PC-9 (cell line): ENCODE measurements at regions not wholly inside any gene's neighbourhood (a gene's known extent, or its start where the extent isn't known, plus 50 kb on each side); places are given as distances from the start of the nearest gene placed in this dataset. TPM values are rescaled to one million over a fixed set of nuclear protein-coding genes. Genes with fewer than 3 reads are reported as not detected.

Experiments used
- BruUV-seq: library from RNA; stranded (reverse); fragments of 400-500 nt; replicated peaks from 2 replicates; lab custom pipeline; 2021; lab: Mats Ljungman, UMichigan
- CTCF ChIA-PET: fragments of 300-600 bp; sonication (Branson Sonifier 250); formaldehyde crosslinking; loops from one replicate; lab custom pipeline; 2022; ENCODE audit warnings: antibody characterized with exemption; lab: Charles Lee
- POLR2A ChIA-PET: fragments of 300-600 bp; sonication (Branson Sonifier 250); formaldehyde crosslinking; loops from one replicate; lab custom pipeline; 2022; ENCODE audit warnings: antibody characterized with exemption; ENCODE audit not compliant: unreplicated experiment; lab: Charles Lee
- DNase-seq, 2 experiments: peaks; one replicate each; pipeline versions ENCODE4 v3.0.0 to v3.0.0-alpha.2; 2015 to 2022; ENCODE audit warnings: mixed read lengths in 1 of 2
- H2AFZ ChIP-seq: fragments of 200-600 bp; sonication (generic); 2 replicates; pipeline ENCODE4 v1.8.1; 2017; ENCODE audit warnings: antibody characterized with exemption
- H3F3A ChIP-seq: fragments of 200-600 bp; sonication (generic); 2 replicates; pipeline ENCODE4 v1.8.1; 2017; ENCODE audit warnings: antibody characterized with exemption, mild to moderate bottlenecking, low read depth; ENCODE audit not compliant: insufficient read depth
- H3K27ac ChIP-seq: fragments of 200-600 bp; sonication (generic); 2 replicates; pipeline ENCODE4 v1.6.1; 2016; ENCODE audit warnings: mixed run types
- H3K27me3 ChIP-seq: fragments of 200-600 bp; sonication (generic); 2 replicates; pipeline ENCODE4 v1.6.1; 2016; ENCODE audit warnings: low read depth, mixed run types; ENCODE audit not compliant: insufficient read depth
- H3K36me3 ChIP-seq: fragments of 200-600 bp; sonication (generic); 2 replicates; pipeline ENCODE4 v1.6.1; 2016; ENCODE audit warnings: low read depth, mixed run types
- H3K4me1 ChIP-seq: fragments of 200-600 bp; sonication (generic); replicated peaks from 2 replicates; pipeline ENCODE4 v1.6.1; 2016; ENCODE audit warnings: mixed run types; ENCODE audit not compliant: insufficient read depth
- H3K4me2 ChIP-seq: fragments of 200-600 bp; sonication (generic); 2 replicates; pipeline ENCODE4 v1.6.1; 2017; ENCODE audit warnings: mixed run types
- H3K4me3 ChIP-seq: fragments of 200-600 bp; sonication (generic); 2 replicates; pipeline ENCODE4 v1.6.1; 2016; ENCODE audit warnings: mixed run types
- H3K79me2 ChIP-seq: fragments of 200-600 bp; sonication (generic); 2 replicates; pipeline ENCODE4 v1.6.1; 2017; ENCODE audit warnings: low read depth, mixed run types
- H3K9me2 ChIP-seq: fragments of 200-600 bp; sonication (generic); 2 replicates; pipeline ENCODE4 v1.8.1; 2017; ENCODE audit warnings: mild to moderate bottlenecking; ENCODE audit not compliant: insufficient read depth
- H3K9me3 ChIP-seq: fragments of 200-600 bp; sonication (generic); 2 replicates; pipeline ENCODE4 v1.8.1; 2016; ENCODE audit warnings: low read depth; ENCODE audit not compliant: insufficient read depth
- H4K20me1 ChIP-seq: fragments of 200-600 bp; sonication (generic); 2 replicates; pipeline ENCODE4 v1.8.1; 2017; ENCODE audit not compliant: insufficient read depth
- EZH2 ChIP-seq: fragments of 200-600 bp; sonication (generic); IDR thresholded peaks from 2 replicates; pipeline ENCODE4 v1.8.0; 2017; ENCODE audit warnings: antibody characterized with exemption, low read depth
- intact Hi-C: fragments of 100-400 bp; cut with micrococcal nuclease; formaldehyde crosslinking; loops from one replicate; pipeline ENCODE4 v1.10.0; 2022; ENCODE audit not compliant: unreplicated experiment
- microRNA-seq: library from miRNA; unstranded; fragments of <30 nt; microRNA quantifications from one replicate; pipeline ENCODE4 v1.2.0, GENCODE V29; 2021; ENCODE audit warnings: borderline number of aligned reads, borderline replicate concordance
- TF ChIP-seq, protein P1 (sequence below): fragments of 200-600 bp; sonication (generic); conservative IDR thresholded peaks from 2 replicates; pipeline ENCODE4 v1.6.1; 2017; ENCODE audit warnings: mixed run types, antibody characterized with exemption, mild to moderate bottlenecking, moderate library complexity

DNA sequence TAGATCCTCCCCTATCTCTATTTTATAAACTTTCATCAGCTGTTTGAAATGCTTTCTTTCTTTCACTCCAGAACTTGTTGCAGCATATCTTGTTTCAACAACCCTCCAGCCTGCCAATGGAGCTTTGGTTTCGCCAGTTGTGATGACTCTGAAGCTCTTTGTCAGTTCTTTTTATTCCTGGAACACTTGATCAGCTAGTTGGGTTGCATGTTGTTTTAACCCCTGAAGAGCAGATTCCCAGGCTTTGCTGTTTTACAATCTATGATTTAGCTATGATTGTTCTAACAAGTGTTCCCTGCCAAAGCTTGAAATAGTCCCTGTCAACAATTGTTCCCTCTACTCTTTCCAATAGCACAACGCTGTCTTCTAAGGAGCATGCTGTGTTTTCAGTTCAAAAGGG lies 50.6 kb upstream of the FUT8 start:
- Histone ChIP-seq H3K9me3 (no peaks in the 10 kb centered on the region; the same call in 1 of the 2 replicates), H3K27me3 (no peaks in the 10 kb centered on the region), H3K36me3 (peaks cover 3% of the 10 kb centered on the region; the same call in 1 of the 2 replicates), H3K79me2 (peaks cover 20% of the 10 kb centered on the region), H3F3A (peaks cover 23% of the 10 kb centered on the region), H4K20me1 (no peaks in the 10 kb centered on the region), H3K4me3 (no peak overlapping the region), H2AFZ (no peak overlapping the region), H3K4me2 (no peak overlapping the region), H3K4me1 (peaks cover 50% of the 10 kb centered on the region), H3K27ac (no peak overlapping the region), H3K9me2 (no peaks in the 10 kb centered on the region)
- TF ChIP-seq, protein P1, sequence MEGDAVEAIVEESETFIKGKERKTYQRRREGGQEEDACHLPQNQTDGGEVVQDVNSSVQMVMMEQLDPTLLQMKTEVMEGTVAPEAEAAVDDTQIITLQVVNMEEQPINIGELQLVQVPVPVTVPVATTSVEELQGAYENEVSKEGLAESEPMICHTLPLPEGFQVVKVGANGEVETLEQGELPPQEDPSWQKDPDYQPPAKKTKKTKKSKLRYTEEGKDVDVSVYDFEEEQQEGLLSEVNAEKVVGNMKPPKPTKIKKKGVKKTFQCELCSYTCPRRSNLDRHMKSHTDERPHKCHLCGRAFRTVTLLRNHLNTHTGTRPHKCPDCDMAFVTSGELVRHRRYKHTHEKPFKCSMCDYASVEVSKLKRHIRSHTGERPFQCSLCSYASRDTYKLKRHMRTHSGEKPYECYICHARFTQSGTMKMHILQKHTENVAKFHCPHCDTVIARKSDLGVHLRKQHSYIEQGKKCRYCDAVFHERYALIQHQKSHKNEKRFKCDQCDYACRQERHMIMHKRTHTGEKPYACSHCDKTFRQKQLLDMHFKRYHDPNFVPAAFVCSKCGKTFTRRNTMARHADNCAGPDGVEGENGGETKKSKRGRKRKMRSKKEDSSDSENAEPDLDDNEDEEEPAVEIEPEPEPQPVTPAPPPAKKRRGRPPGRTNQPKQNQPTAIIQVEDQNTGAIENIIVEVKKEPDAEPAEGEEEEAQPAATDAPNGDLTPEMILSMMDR, result no peak
- no peak for TF ChIP-seq EZH2
- ChIA-PET CTCF (no interaction called here), POLR2A (interaction anchor here (0.6 to 0.8 kb wide), 2 partner anchors 50 to 135 kb away, joined by 4 to 6 read pairs; no protein-coding TSS in a partner anchor)
- BruUV-seq, result no TSS peak
- intact Hi-C loops, result no loop called here
- no peak for DNase-seq

Small RNA genes lying in the stretch of these regions (microRNA-seq; reads per million reads assigned to microRNA genes)
- gene MIR4708, result not detected
